ENCODE measurements at regions not wholly inside any gene's neighbourhood (a gene's known extent, or its start where the extent isn't known, plus 50 kb on each side); places are given as distances from the start of the nearest gene placed in this dataset.

- no peaks in the 10 kb centered on the region for H3K9me3 ChIP-seq
- 41% methylated on average over 4 of the region's 5 CpGs for WGBS (ENCODE audit: insufficient coverage)
- DNase-seq (no peak), ATAC-seq (replicated peaks in 1 of 4) (no peak)
- no peak overlapping the region for H3K27ac ChIP-seq (ENCODE audit: low read length)
- H3K4me1 Mint-ChIP-seq: peaks cover 18 to 34% (median 22%) of the 10 kb centered on the region in 3 donors
- no peaks in the 10 kb centered on the region for H3K9me3 Mint-ChIP-seq
- no peak overlapping the region for H3K27ac Mint-ChIP-seq
- no peak overlapping the region for H3K4me3 Mint-ChIP-seq
- peaks cover 0 to 10% of the 10 kb centered on the region in 2 experiments for H3K27me3 ChIP-seq (replicated peaks in 1 of 2; ENCODE audit: control insufficient read depth in 2 of 2, extremely low read depth in 1 of 2, insufficient read depth in 2 of 2, low read length in 1 of 2)
- no peaks in the 10 kb centered on the region for H3K36me3 ChIP-seq (ENCODE audit: control insufficient read depth in 2 of 2, extremely low read depth in 1 of 2, insufficient read depth in 1 of 2, low read length in 1 of 2)
- CTCF ChIA-PET: no interaction called here
- POLR2A ChIA-PET: no interaction called here
- H3K4me3 ChIP-seq (ENCODE audit: control insufficient read depth in 1 of 2, extremely low read depth in 1 of 2, low read length in 1 of 2): no peak overlapping the region
- H3K4me1 ChIP-seq (ENCODE audit: control insufficient read depth in 1 of 2, extremely low read depth in 1 of 2, insufficient read depth in 2 of 2, low read length in 2 of 2): peaks cover 14 to 16% of the 10 kb centered on the region in 2 experiments
- no peaks in the 10 kb centered on the region for H3K36me3 Mint-ChIP-seq
- H3K27me3 Mint-ChIP-seq: peaks cover 0 to 11% of the 10 kb centered on the region in 2 donors
Observed at GRCh38 chr2:105470979-105471378, 72.1 kb upstream of the FHL2 start.

GRCh38 chr2:105469781-105470180 is 70.9 kb upstream of the FHL2 start:
- Histone ChIP-seq H3K27me3 (replicated peaks in 1 of 2; ENCODE audit: control insufficient read depth in 2 of 2, extremely low read depth in 1 of 2, insufficient read depth in 2 of 2, low read length in 1 of 2) (peaks cover 0 to 10% of the 10 kb centered on the region in 2 experiments), H3K4me3 (ENCODE audit: control insufficient read depth in 1 of 2, extremely low read depth in 1 of 2, low read length in 1 of 2) (no peak overlapping the region), H3K9me3 (no peaks in the 10 kb centered on the region), H3K4me1 (ENCODE audit: control insufficient read depth in 1 of 2, extremely low read depth in 1 of 2, insufficient read depth in 2 of 2, low read length in 2 of 2) (peaks cover 14 to 16% of the 10 kb centered on the region in 2 experiments), H3K27ac (ENCODE audit: low read length) (no peak overlapping the region), H3K36me3 (ENCODE audit: control insufficient read depth in 2 of 2, extremely low read depth in 1 of 2, insufficient read depth in 1 of 2, low read length in 1 of 2) (no peaks in the 10 kb centered on the region)
- CTCF ChIA-PET: no interaction called here
- Mint-ChIP-seq H3K27me3 (peaks cover 0 to 14% of the 10 kb centered on the region in 2 donors), H3K4me3 (no peak overlapping the region), H3K36me3 (no peaks in the 10 kb centered on the region), H3K9me3 (no peaks in the 10 kb centered on the region), H3K27ac (no peak overlapping the region), H3K4me1 (peaks cover 18 to 34% (median 22%) of the 10 kb centered on the region in 3 donors)
- ATAC-seq (replicated peaks in 1 of 4): no peak
- no peak for DNase-seq
- 86% methylated on average over 4 of the region's 8 CpGs for WGBS (ENCODE audit: insufficient coverage)
- POLR2A ChIA-PET: no interaction called here

- H3K36me3 ChIP-seq (ENCODE audit: control insufficient read depth in 2 of 2, extremely low read depth in 1 of 2, insufficient read depth in 1 of 2, low read length in 1 of 2): no peaks in the 10 kb centered on the region
- H3K36me3 Mint-ChIP-seq: no peaks in the 10 kb centered on the region
- H3K27me3 ChIP-seq (replicated peaks in 1 of 2; ENCODE audit: control insufficient read depth in 2 of 2, extremely low read depth in 1 of 2, insufficient read depth in 2 of 2, low read length in 1 of 2): peaks cover 0 to 10% of the 10 kb centered on the region in 2 experiments
- peak overlapping the region; percentile 11 to 40 for H3K27ac Mint-ChIP-seq
- ATAC-seq (replicated peaks in 1 of 4): no peak
- peaks cover 0 to 14% of the 10 kb centered on the region in 2 donors for H3K27me3 Mint-ChIP-seq
- H3K9me3 ChIP-seq: no peaks in the 10 kb centered on the region
- H3K4me1 ChIP-seq (ENCODE audit: control insufficient read depth in 1 of 2, extremely low read depth in 1 of 2, insufficient read depth in 2 of 2, low read length in 2 of 2): peaks cover 14 to 16% of the 10 kb centered on the region in 2 experiments
- ChIA-PET CTCF (no interaction called here), POLR2A (no interaction called here)
- 61% methylated on average over 8 of the region's 8 CpGs for WGBS (ENCODE audit: insufficient coverage)
- peak overlapping the region in 1 of 3 donors; percentile 64 for H3K4me3 Mint-ChIP-seq
- H3K4me1 Mint-ChIP-seq: peaks cover 18 to 34% (median 22%) of the 10 kb centered on the region in 3 donors
- no peak for DNase-seq
- H3K4me3 ChIP-seq (ENCODE audit: control insufficient read depth in 1 of 2, extremely low read depth in 1 of 2, low read length in 1 of 2): no peak overlapping the region
- H3K27ac ChIP-seq (ENCODE audit: low read length): no peak overlapping the region
- no peaks in the 10 kb centered on the region for H3K9me3 Mint-ChIP-seq
Observed at GRCh38 chr2:105468582-105469042, 69.8 kb upstream of the FHL2 start.

GRCh38 chr2:105464325-105464724 is 65.5 kb upstream of the FHL2 start:
- Mint-ChIP-seq H3K4me1 (peaks cover 16 to 20% (median 17%) of the 10 kb centered on the region in 3 donors), H3K4me3 (no peak overlapping the region), H3K27me3 (peaks cover 0 to 12% of the 10 kb centered on the region in 2 donors), H3K27ac (no peak overlapping the region), H3K36me3 (no peaks in the 10 kb centered on the region), H3K9me3 (no peaks in the 10 kb centered on the region)
- Histone ChIP-seq H3K27me3 (replicated peaks in 1 of 2; ENCODE audit: control insufficient read depth in 2 of 2, extremely low read depth in 1 of 2, insufficient read depth in 2 of 2, low read length in 1 of 2) (peaks cover 0 to 6% of the 10 kb centered on the region in 2 experiments), H3K36me3 (ENCODE audit: control insufficient read depth in 2 of 2, extremely low read depth in 1 of 2, insufficient read depth in 1 of 2, low read length in 1 of 2) (no peaks in the 10 kb centered on the region), H3K27ac (ENCODE audit: low read length) (no peak overlapping the region), H3K4me3 (ENCODE audit: control insufficient read depth in 1 of 2, extremely low read depth in 1 of 2, low read length in 1 of 2) (no peak overlapping the region), H3K4me1 (ENCODE audit: control insufficient read depth in 1 of 2, extremely low read depth in 1 of 2, insufficient read depth in 2 of 2, low read length in 2 of 2) (peaks cover 11 to 16% of the 10 kb centered on the region in 2 experiments), H3K9me3 (no peaks in the 10 kb centered on the region)
- POLR2A ChIA-PET: no interaction called here
- no CpG with 5 or more reads among the region's 2 CpGs for WGBS (ENCODE audit: insufficient coverage)
- CTCF ChIA-PET: no interaction called here
- DNase-seq (no peak), ATAC-seq (replicated peaks in 1 of 4) (no peak)

DNA sequence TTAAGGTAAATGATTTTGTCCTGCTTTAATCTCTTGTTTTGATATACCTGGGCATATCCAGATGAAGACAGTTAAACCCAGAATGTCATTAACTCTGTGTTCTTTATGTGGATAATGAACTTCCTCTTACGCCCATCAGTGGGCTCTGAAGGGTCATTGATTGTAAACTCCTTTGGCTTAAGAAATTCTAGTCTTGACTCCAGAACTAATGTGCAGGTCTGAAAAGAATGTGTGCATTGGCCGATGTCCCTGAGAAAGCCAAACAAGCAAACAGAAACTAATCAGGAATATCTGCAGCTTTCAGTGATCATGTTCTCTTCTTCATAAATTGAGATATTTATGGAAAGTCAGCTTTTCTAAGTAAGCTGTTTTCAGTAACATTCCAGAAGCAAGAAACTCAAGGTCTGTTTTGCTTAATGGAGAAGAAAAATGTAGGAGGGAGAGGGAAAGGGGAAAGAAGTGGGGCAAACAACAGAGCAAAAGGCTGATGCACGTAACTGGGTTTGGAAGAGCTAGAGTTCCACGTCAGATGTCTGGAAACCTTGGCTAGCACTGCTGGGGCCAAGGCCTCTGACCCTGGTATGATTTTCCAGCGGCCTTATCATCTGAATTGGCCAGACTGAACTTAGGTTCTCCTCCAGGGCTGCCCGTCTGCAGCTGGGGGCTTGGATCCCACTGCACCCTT is 61.3 kb upstream of the FHL2 start:
- H3K9me3 Mint-ChIP-seq: no peaks in the 10 kb centered on the region
- DNase-seq (no peak), ATAC-seq (replicated peaks in 1 of 4) (no peak)
- no peak overlapping the region for H3K4me3 ChIP-seq (ENCODE audit: control insufficient read depth in 1 of 2, extremely low read depth in 1 of 2, low read length in 1 of 2)
- CTCF ChIA-PET: no interaction called here
- H3K36me3 Mint-ChIP-seq: no peaks in the 10 kb centered on the region
- POLR2A ChIA-PET: interaction anchor here in 1 of 2 donors (0.5 kb wide), 1 partner anchor 188 kb away, joined by 5 read pairs; no protein-coding TSS in a partner anchor
- H3K4me3 Mint-ChIP-seq: no peak overlapping the region
- no peak overlapping the region for H3K27ac Mint-ChIP-seq
- H3K27me3 ChIP-seq (replicated peaks in 1 of 2; ENCODE audit: control insufficient read depth in 2 of 2, extremely low read depth in 1 of 2, insufficient read depth in 2 of 2, low read length in 1 of 2): no peaks in the 10 kb centered on the region
- H3K4me1 Mint-ChIP-seq: no peaks in the 10 kb centered on the region
- H3K36me3 ChIP-seq (ENCODE audit: control insufficient read depth in 2 of 2, extremely low read depth in 1 of 2, insufficient read depth in 1 of 2, low read length in 1 of 2): no peaks in the 10 kb centered on the region
- no peaks in the 10 kb centered on the region for H3K4me1 ChIP-seq (ENCODE audit: control insufficient read depth in 1 of 2, extremely low read depth in 1 of 2, insufficient read depth in 2 of 2, low read length in 2 of 2)
- H3K27ac ChIP-seq (ENCODE audit: low read length): no peak overlapping the region
- H3K27me3 Mint-ChIP-seq: peaks cover 3 to 5% of the 10 kb centered on the region in 2 donors
- H3K9me3 ChIP-seq: no peaks in the 10 kb centered on the region
- WGBS (ENCODE audit: insufficient coverage): 68% methylated on average over 5 of the region's 6 CpGs

- H3K27me3 Mint-ChIP-seq: peaks cover 3 to 5% of the 10 kb centered on the region in 2 donors
Observed at GRCh38 chr2:105458076-105458475, 59.2 kb upstream of the FHL2 start.

More at GRCh38 chr2:105458076-105458475, 59.2 kb upstream of the FHL2 start:
- H3K27ac Mint-ChIP-seq: no peak overlapping the region
- ATAC-seq (replicated peaks in 1 of 4): no peak
- Histone ChIP-seq H3K36me3 (ENCODE audit: control insufficient read depth in 2 of 2, extremely low read depth in 1 of 2, insufficient read depth in 1 of 2, low read length in 1 of 2) (no peaks in the 10 kb centered on the region), H3K9me3 (no peaks in the 10 kb centered on the region), H3K4me3 (ENCODE audit: control insufficient read depth in 1 of 2, extremely low read depth in 1 of 2, low read length in 1 of 2) (no peak overlapping the region), H3K27me3 (replicated peaks in 1 of 2; ENCODE audit: control insufficient read depth in 2 of 2, extremely low read depth in 1 of 2, insufficient read depth in 2 of 2, low read length in 1 of 2) (no peaks in the 10 kb centered on the region), H3K27ac (ENCODE audit: low read length) (no peak overlapping the region), H3K4me1 (ENCODE audit: control insufficient read depth in 1 of 2, extremely low read depth in 1 of 2, insufficient read depth in 2 of 2, low read length in 2 of 2) (no peaks in the 10 kb centered on the region)
- 73% methylated on average over 3 of the region's 6 CpGs for WGBS (ENCODE audit: insufficient coverage)
- DNase-seq: no peak
- ChIA-PET CTCF (no interaction called here), POLR2A (no interaction called here)
- no peaks in the 10 kb centered on the region for H3K9me3 Mint-ChIP-seq
- H3K36me3 Mint-ChIP-seq: no peaks in the 10 kb centered on the region
- no peaks in the 10 kb centered on the region for H3K4me1 Mint-ChIP-seq
- no peak overlapping the region for H3K4me3 Mint-ChIP-seq
